Muscle of leg (tissue), 3 donors: ENCODE measurements at regions not wholly inside any gene's neighbourhood (a gene's known extent, or its start where the extent isn't known, plus 50 kb on each side); places are given as distances from the start of the nearest gene placed in this dataset.

Source experiments
- DNase-seq: peaks from one replicate; pipeline ENCODE4 v3.0.0; 2013
- H3K27ac ChIP-seq: one replicate; pipeline ENCODE4 v1.5.1; 2013; ENCODE audit warnings: mild to moderate bottlenecking, low read length, control low read depth
- H3K27me3 ChIP-seq: one replicate; pipeline ENCODE4 v1.6.1; 2013; ENCODE audit warnings: low read length; ENCODE audit not compliant: control insufficient read depth, insufficient read depth
- H3K36me3 ChIP-seq: one replicate; pipeline ENCODE4 v1.6.1; 2013; ENCODE audit warnings: low read length; ENCODE audit not compliant: control insufficient read depth, insufficient read depth
- H3K4me1 ChIP-seq: one replicate; pipeline ENCODE4 v1.6.1; 2013; ENCODE audit warnings: low read length; ENCODE audit not compliant: control insufficient read depth, insufficient read depth
- H3K4me3 ChIP-seq: one replicate; pipeline ENCODE4 v1.5.1; 2013; ENCODE audit warnings: low read length, control low read depth
- H3K9me3 ChIP-seq: replicated peaks from 2 replicates; pipeline ENCODE4 v1.6.1; 2013; ENCODE audit warnings: low read depth, low read length; ENCODE audit not compliant: control insufficient read depth
- WGBS: methylation state at CpG from one replicate; pipeline ENCODE4 v1.1.5; 2013; ENCODE audit warnings: missing lambda C conversion rate; ENCODE audit not compliant: insufficient coverage; 5-methylcytosine and 5-hydroxymethylcytosine counted together

GRCh38 chr13:50140581-50141374 lies 125.5 kb downstream of the KCNRG start:
- H3K4me1 ChIP-seq: no peaks in the 10 kb centered on the region
- H3K36me3 ChIP-seq: no peaks in the 10 kb centered on the region
- 40% methylated on average over 9 of the region's 14 CpGs for WGBS
- peak overlapping the region; percentile 11 for H3K27ac ChIP-seq
- H3K27me3 ChIP-seq: no peaks in the 10 kb centered on the region
- H3K4me3 ChIP-seq: no peak overlapping the region
- peak; percentile 56 for DNase-seq
- H3K9me3 ChIP-seq: no peaks in the 10 kb centered on the region

- Histone ChIP-seq H3K4me3 (no peak overlapping the region), H3K4me1 (no peaks in the 10 kb centered on the region), H3K27me3 (no peaks in the 10 kb centered on the region), H3K9me3 (no peaks in the 10 kb centered on the region), H3K36me3 (no peaks in the 10 kb centered on the region), H3K27ac (peak overlapping the region; percentile 11)
- no peak for DNase-seq
- no CpG with 5 or more reads among the region's 2 CpGs for WGBS
These were observed 126.2 kb downstream of the KCNRG start for GRCh38 chr13:50141375-50141975.

- DNase-seq: peak; percentile 82
- no peak overlapping the region for H3K27ac ChIP-seq
- no peaks in the 10 kb centered on the region for H3K9me3 ChIP-seq
- H3K4me3 ChIP-seq: no peak overlapping the region
- no peaks in the 10 kb centered on the region for H3K27me3 ChIP-seq
- no CpG with 5 or more reads among the region's 1 CpG for WGBS
- H3K36me3 ChIP-seq: no peaks in the 10 kb centered on the region
- no peaks in the 10 kb centered on the region for H3K4me1 ChIP-seq
These were observed 129.3 kb downstream of the KCNRG start for GRCh38 chr13:50144246-50145160.

- Histone ChIP-seq H3K4me3 (no peak overlapping the region), H3K27ac (no peak overlapping the region), H3K27me3 (no peaks in the 10 kb centered on the region), H3K9me3 (no peaks in the 10 kb centered on the region), H3K4me1 (peaks cover 2% of the 10 kb centered on the region), H3K36me3 (no peaks in the 10 kb centered on the region)
- DNase-seq: no peak
- no CpG with 5 or more reads among the region's 2 CpGs for WGBS
These were observed 134.0 kb downstream of the KCNRG start for GRCh38 chr13:50149214-50149613.

- no peak overlapping the region for H3K27ac ChIP-seq
- WGBS: 100% methylated on average over 1 of the region's 1 CpG
- H3K4me3 ChIP-seq: no peak overlapping the region
- no peaks in the 10 kb centered on the region for H3K9me3 ChIP-seq
- no peaks in the 10 kb centered on the region for H3K36me3 ChIP-seq
- DNase-seq: peak; percentile 53
- H3K4me1 ChIP-seq: peaks cover 2% of the 10 kb centered on the region
- no peaks in the 10 kb centered on the region for H3K27me3 ChIP-seq
These were observed 134.7 kb downstream of the KCNRG start for GRCh38 chr13:50149932-50150331.

- Histone ChIP-seq H3K4me3 (no peak overlapping the region), H3K36me3 (no peaks in the 10 kb centered on the region), H3K27me3 (no peaks in the 10 kb centered on the region), H3K4me1 (peaks cover 2% of the 10 kb centered on the region), H3K9me3 (no peaks in the 10 kb centered on the region), H3K27ac (peak overlapping the region; percentile 15)
- peak; percentile 59 for DNase-seq
- 60% methylated on average over 1 of the region's 3 CpGs for WGBS
These were observed 137.0 kb downstream of the KCNRG start for GRCh38 chr13:50152224-50152623.

- no peaks in the 10 kb centered on the region for H3K27me3 ChIP-seq
- H3K4me1 ChIP-seq: peaks cover 2% of the 10 kb centered on the region
- H3K27ac ChIP-seq: peak overlapping the region; percentile 15
- no peaks in the 10 kb centered on the region for H3K36me3 ChIP-seq
- no peak overlapping the region for H3K4me3 ChIP-seq
- 28% methylated on average over 2 of the region's 7 CpGs for WGBS
- peak; percentile 38 for DNase-seq
- no peaks in the 10 kb centered on the region for H3K9me3 ChIP-seq
These were observed 137.5 kb downstream of the KCNRG start for GRCh38 chr13:50152655-50153309.

GRCh38 chr13:50153401-50153800 lies 138.2 kb downstream of the KCNRG start:
- Histone ChIP-seq H3K9me3 (no peaks in the 10 kb centered on the region), H3K36me3 (no peaks in the 10 kb centered on the region), H3K4me1 (peaks cover 2% of the 10 kb centered on the region), H3K27me3 (no peaks in the 10 kb centered on the region), H3K27ac (peak overlapping the region; percentile 15), H3K4me3 (no peak overlapping the region)
- peak; percentile 42 for DNase-seq
- WGBS: 80% methylated on average over 1 of the region's 2 CpGs

GRCh38 chr13:50153876-50154275 lies 138.6 kb downstream of the KCNRG start:
- H3K27me3 ChIP-seq: no peaks in the 10 kb centered on the region
- H3K4me3 ChIP-seq: no peak overlapping the region
- H3K4me1 ChIP-seq: peaks cover 2% of the 10 kb centered on the region
- H3K27ac ChIP-seq: no peak overlapping the region
- DNase-seq: peak; percentile 87
- WGBS: 30% methylated on average over 3 of the region's 5 CpGs
- H3K9me3 ChIP-seq: no peaks in the 10 kb centered on the region
- H3K36me3 ChIP-seq: no peaks in the 10 kb centered on the region
